ENCODE measurements at regions not wholly inside any gene's neighbourhood (a gene's known extent, or its start where the extent isn't known, plus 50 kb on each side); places are given as distances from the start of the nearest gene placed in this dataset.
"Not testable (repeated sequence)": the region's sequence is repeated elsewhere in the genome, so short reads cannot be mapped to it uniquely, and the experiment has no call there.

- TF ChIP-seq, protein P1, sequence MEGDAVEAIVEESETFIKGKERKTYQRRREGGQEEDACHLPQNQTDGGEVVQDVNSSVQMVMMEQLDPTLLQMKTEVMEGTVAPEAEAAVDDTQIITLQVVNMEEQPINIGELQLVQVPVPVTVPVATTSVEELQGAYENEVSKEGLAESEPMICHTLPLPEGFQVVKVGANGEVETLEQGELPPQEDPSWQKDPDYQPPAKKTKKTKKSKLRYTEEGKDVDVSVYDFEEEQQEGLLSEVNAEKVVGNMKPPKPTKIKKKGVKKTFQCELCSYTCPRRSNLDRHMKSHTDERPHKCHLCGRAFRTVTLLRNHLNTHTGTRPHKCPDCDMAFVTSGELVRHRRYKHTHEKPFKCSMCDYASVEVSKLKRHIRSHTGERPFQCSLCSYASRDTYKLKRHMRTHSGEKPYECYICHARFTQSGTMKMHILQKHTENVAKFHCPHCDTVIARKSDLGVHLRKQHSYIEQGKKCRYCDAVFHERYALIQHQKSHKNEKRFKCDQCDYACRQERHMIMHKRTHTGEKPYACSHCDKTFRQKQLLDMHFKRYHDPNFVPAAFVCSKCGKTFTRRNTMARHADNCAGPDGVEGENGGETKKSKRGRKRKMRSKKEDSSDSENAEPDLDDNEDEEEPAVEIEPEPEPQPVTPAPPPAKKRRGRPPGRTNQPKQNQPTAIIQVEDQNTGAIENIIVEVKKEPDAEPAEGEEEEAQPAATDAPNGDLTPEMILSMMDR (IDR thresholded peaks at IDR 0.05): no peak
- H3K4me3 ChIP-seq: no peak overlapping the region
- no peak overlapping the region for H3K27ac ChIP-seq
- no peak for DNase-seq (ENCODE audit: low spot score)
Measured at GRCh38 chr2:66170744-66171330, 264.1 kb upstream of the MEIS1 start.

DNA sequence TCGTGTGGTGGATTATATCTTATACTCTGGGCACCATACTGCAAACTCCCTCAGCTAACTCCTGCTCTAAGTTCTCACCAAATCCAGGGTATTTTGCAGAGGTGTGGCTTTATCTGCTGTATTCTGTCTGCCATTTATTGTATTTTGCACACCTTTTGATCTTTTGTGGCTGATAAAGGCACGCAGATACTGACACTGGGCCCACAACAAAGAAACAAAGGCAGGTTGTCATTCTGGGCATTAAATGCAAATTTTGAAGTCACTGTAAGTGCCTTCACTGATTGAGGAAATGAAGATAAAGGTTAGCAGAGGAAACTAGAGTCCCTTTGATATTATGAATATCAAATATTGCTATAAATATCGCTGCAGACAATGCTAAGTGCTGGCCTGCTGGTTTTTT is 265.8 kb upstream of the MEIS1 start:
- no peak for DNase-seq (ENCODE audit: low spot score)
- no peak overlapping the region for H3K4me3 ChIP-seq

DNA sequence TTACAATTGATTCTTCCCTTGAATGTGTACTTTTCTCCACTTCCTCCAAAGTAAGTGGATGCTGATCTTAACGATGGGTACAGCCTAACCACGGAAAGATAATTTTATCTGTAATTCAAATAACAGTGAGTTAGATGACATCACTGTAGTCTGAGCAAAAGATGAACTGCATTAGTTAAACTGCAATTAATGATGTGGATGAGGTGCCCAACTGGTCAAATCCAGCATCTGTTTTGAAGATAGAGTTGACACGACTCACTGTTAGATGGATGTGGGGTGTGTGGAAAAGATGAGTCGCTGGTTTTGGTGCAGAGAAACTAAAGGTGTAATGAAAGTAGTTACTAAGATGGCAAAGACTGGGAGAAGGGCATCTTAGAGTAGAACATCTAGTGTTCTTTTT is 270.5 kb upstream of the MEIS1 start:
- no peak overlapping the region for H3K27ac ChIP-seq
- DNase-seq (ENCODE audit: low spot score): no peak
- TF ChIP-seq, protein P1 (IDR thresholded peaks at IDR 0.05): no peak
- H3K4me3 ChIP-seq: no peak overlapping the region

More for the DNA sequence above, 265.8 kb upstream of the MEIS1 start:
- TF ChIP-seq, protein P1 (IDR thresholded peaks at IDR 0.05): no peak
- no peak overlapping the region for H3K27ac ChIP-seq

DNA sequence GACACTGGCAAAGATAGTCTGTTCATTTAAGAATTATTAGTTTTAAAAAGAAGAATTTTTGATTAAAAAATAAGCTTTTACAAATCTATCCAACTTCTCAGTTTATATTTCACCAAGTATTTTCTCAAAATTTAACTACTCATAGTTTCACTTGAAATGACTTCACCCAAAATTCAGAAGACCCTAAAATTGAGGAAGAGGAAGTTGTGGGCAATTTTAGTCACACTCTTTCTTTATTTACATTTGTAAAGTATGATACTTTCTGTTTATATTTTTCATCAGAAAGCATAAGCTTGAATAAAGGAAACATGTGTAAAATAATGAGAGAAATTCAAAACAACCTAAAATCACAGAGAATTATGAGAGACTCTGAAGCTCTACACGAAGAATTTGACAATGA is 278.8 kb upstream of the MEIS1 start:
- H3K27ac ChIP-seq: no peak overlapping the region
- DNase-seq (ENCODE audit: low spot score): no peak
- no peak overlapping the region for H3K4me3 ChIP-seq
- TF ChIP-seq, protein P1 (IDR thresholded peaks at IDR 0.05): no peak

- TF ChIP-seq, protein P1 (IDR thresholded peaks at IDR 0.05): no peak
- no peak for DNase-seq (ENCODE audit: low spot score)
- Histone ChIP-seq H3K27ac (no peak overlapping the region), H3K4me3 (no peak overlapping the region)
Measured at GRCh38 chr2:66153941-66154340, 281.0 kb upstream of the MEIS1 start.

DNA sequence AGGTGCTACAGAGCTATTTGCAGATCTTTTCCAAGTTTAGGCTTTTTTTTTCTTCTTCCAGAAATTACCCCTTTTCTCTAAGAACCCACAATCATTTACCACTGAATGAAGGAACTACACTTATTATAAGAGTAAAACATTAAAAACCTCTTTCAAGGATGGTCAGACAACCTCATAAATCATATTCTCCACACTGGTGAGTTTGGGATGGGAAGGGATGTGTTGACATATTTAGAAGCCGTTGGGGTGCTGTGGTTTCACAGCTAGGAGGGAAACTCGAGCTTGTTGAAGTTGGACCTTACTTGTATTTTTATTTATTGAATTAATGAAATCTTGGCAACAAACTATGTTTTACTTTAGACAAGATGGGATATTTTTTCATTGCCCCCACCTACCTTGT is 289.4 kb upstream of the MEIS1 start:
- DNase-seq (ENCODE audit: low spot score): no peak
- H3K4me3 ChIP-seq: no peak overlapping the region
- no peak overlapping the region for H3K27ac ChIP-seq
- TF ChIP-seq, protein P1 (IDR thresholded peaks at IDR 0.05): no peak

- not testable (repeated sequence) for DNase-seq (ENCODE audit: low spot score); H3K4me3 ChIP-seq
Measured at GRCh38 chr2:66144324-66144723, 290.6 kb upstream of the MEIS1 start.

More at GRCh38 chr2:66144324-66144723, 290.6 kb upstream of the MEIS1 start:
- not testable (repeated sequence) for H3K27ac ChIP-seq

Data from coronary artery (tissue), 2 donors.